ENCODE measurements at regions not wholly inside any gene's neighbourhood (a gene's known extent, or its start where the extent isn't known, plus 50 kb on each side); places are given as distances from the start of the nearest gene placed in this dataset.

- H3K4me1 Mint-ChIP-seq: peaks cover 4% of the 10 kb centered on the region
- H3K27ac Mint-ChIP-seq: no peak overlapping the region
- peaks cover 12% of the 10 kb centered on the region for H3K27me3 Mint-ChIP-seq
- ATAC-seq (replicated peaks): no peak
- no peaks in the 10 kb centered on the region for H3K9me3 Mint-ChIP-seq
- H3K4me3 Mint-ChIP-seq: no peak overlapping the region
- H3K36me3 Mint-ChIP-seq (ENCODE audit: low read depth): no peaks in the 10 kb centered on the region
Measured at GRCh38 chr9:87275047-87275725, 222.5 kb upstream of the DAPK1 start.

GRCh38 chr9:87276327-87276841 is 221.3 kb upstream of the DAPK1 start:
- peak; percentile 46 for ATAC-seq (replicated peaks)

GRCh38 chr9:87276851-87277261 is 220.8 kb upstream of the DAPK1 start:
- Mint-ChIP-seq H3K9me3 (no peaks in the 10 kb centered on the region), H3K4me1 (peaks cover 4% of the 10 kb centered on the region), H3K27ac (no peak overlapping the region), H3K27me3 (peaks cover 7% of the 10 kb centered on the region), H3K4me3 (no peak overlapping the region), H3K36me3 (ENCODE audit: low read depth) (no peaks in the 10 kb centered on the region)
- peak; percentile 31 for ATAC-seq (replicated peaks)

More at GRCh38 chr9:87276327-87276841, 221.3 kb upstream of the DAPK1 start:
- peaks cover 4% of the 10 kb centered on the region for H3K4me1 Mint-ChIP-seq
- no peaks in the 10 kb centered on the region for H3K36me3 Mint-ChIP-seq (ENCODE audit: low read depth)
- H3K27me3 Mint-ChIP-seq: peaks cover 7% of the 10 kb centered on the region
- no peaks in the 10 kb centered on the region for H3K9me3 Mint-ChIP-seq
- no peak overlapping the region for H3K27ac Mint-ChIP-seq
- no peak overlapping the region for H3K4me3 Mint-ChIP-seq

- H3K9me3 Mint-ChIP-seq: no peaks in the 10 kb centered on the region
- H3K27ac Mint-ChIP-seq: no peak overlapping the region
- ATAC-seq (replicated peaks): no peak
- peaks cover 7% of the 10 kb centered on the region for H3K27me3 Mint-ChIP-seq
- H3K36me3 Mint-ChIP-seq (ENCODE audit: low read depth): no peaks in the 10 kb centered on the region
- H3K4me1 Mint-ChIP-seq: peaks cover 4% of the 10 kb centered on the region
- H3K4me3 Mint-ChIP-seq: no peak overlapping the region
Measured at GRCh38 chr9:87277346-87277745, 220.3 kb upstream of the DAPK1 start.

- ATAC-seq (replicated peaks): no peak
- no peak overlapping the region for H3K4me3 Mint-ChIP-seq
- no peak overlapping the region for H3K27ac Mint-ChIP-seq
- H3K4me1 Mint-ChIP-seq: peaks cover 4% of the 10 kb centered on the region
- H3K27me3 Mint-ChIP-seq: peaks cover 10% of the 10 kb centered on the region
- no peaks in the 10 kb centered on the region for H3K36me3 Mint-ChIP-seq (ENCODE audit: low read depth)
- H3K9me3 Mint-ChIP-seq: no peaks in the 10 kb centered on the region
Measured at GRCh38 chr9:87278971-87279733, 218.5 kb upstream of the DAPK1 start.

- Mint-ChIP-seq H3K27ac (no peak overlapping the region), H3K9me3 (no peaks in the 10 kb centered on the region), H3K36me3 (ENCODE audit: low read depth) (no peaks in the 10 kb centered on the region), H3K4me3 (no peak overlapping the region), H3K27me3 (peaks cover 10% of the 10 kb centered on the region), H3K4me1 (peaks cover 4% of the 10 kb centered on the region)
- ATAC-seq (replicated peaks): no peak
Measured at GRCh38 chr9:87280421-87280820, 217.2 kb upstream of the DAPK1 start.

GRCh38 chr9:87282538-87282937 is 215.1 kb upstream of the DAPK1 start:
- no peak for ATAC-seq (replicated peaks)

GRCh38 chr9:87283585-87283984 is 214.1 kb upstream of the DAPK1 start:
- Mint-ChIP-seq H3K9me3 (no peaks in the 10 kb centered on the region), H3K36me3 (ENCODE audit: low read depth) (no peaks in the 10 kb centered on the region), H3K27me3 (peaks cover 6% of the 10 kb centered on the region), H3K27ac (no peak overlapping the region), H3K4me1 (no peaks in the 10 kb centered on the region), H3K4me3 (no peak overlapping the region)
- ATAC-seq (replicated peaks): no peak

More at GRCh38 chr9:87282538-87282937, 215.1 kb upstream of the DAPK1 start:
- peaks cover 10% of the 10 kb centered on the region for H3K27me3 Mint-ChIP-seq
- no peaks in the 10 kb centered on the region for H3K9me3 Mint-ChIP-seq
- H3K36me3 Mint-ChIP-seq (ENCODE audit: low read depth): no peaks in the 10 kb centered on the region
- H3K27ac Mint-ChIP-seq: no peak overlapping the region
- no peak overlapping the region for H3K4me3 Mint-ChIP-seq
- no peaks in the 10 kb centered on the region for H3K4me1 Mint-ChIP-seq

- Mint-ChIP-seq H3K27me3 (peaks cover 9% of the 10 kb centered on the region), H3K4me3 (no peak overlapping the region), H3K27ac (no peak overlapping the region), H3K9me3 (no peaks in the 10 kb centered on the region), H3K36me3 (ENCODE audit: low read depth) (no peaks in the 10 kb centered on the region), H3K4me1 (no peaks in the 10 kb centered on the region)
- ATAC-seq (replicated peaks): no peak
Measured at GRCh38 chr9:87285183-87285850, 212.3 kb upstream of the DAPK1 start.

- Mint-ChIP-seq H3K27ac (no peak overlapping the region), H3K27me3 (peaks cover 9% of the 10 kb centered on the region), H3K9me3 (no peaks in the 10 kb centered on the region), H3K36me3 (ENCODE audit: low read depth) (no peaks in the 10 kb centered on the region), H3K4me3 (no peak overlapping the region), H3K4me1 (no peaks in the 10 kb centered on the region)
- no peak for ATAC-seq (replicated peaks)
Measured at GRCh38 chr9:87286506-87286905, 211.2 kb upstream of the DAPK1 start.

- ATAC-seq (replicated peaks): no peak
- peaks cover 6% of the 10 kb centered on the region for H3K27me3 Mint-ChIP-seq
- H3K4me3 Mint-ChIP-seq: no peak overlapping the region
- no peaks in the 10 kb centered on the region for H3K9me3 Mint-ChIP-seq
- H3K27ac Mint-ChIP-seq: no peak overlapping the region
- H3K36me3 Mint-ChIP-seq (ENCODE audit: low read depth): no peaks in the 10 kb centered on the region
- no peaks in the 10 kb centered on the region for H3K4me1 Mint-ChIP-seq
Measured at GRCh38 chr9:87290241-87291052, 207.2 kb upstream of the DAPK1 start.

- no peak for ATAC-seq (replicated peaks)
- H3K36me3 Mint-ChIP-seq (ENCODE audit: low read depth): no peaks in the 10 kb centered on the region
- no peak overlapping the region for H3K4me3 Mint-ChIP-seq
- no peaks in the 10 kb centered on the region for H3K9me3 Mint-ChIP-seq
- peaks cover 9% of the 10 kb centered on the region for H3K27me3 Mint-ChIP-seq
- no peaks in the 10 kb centered on the region for H3K4me1 Mint-ChIP-seq
- no peak overlapping the region for H3K27ac Mint-ChIP-seq
Measured at GRCh38 chr9:87292449-87293191, 205.0 kb upstream of the DAPK1 start.

GRCh38 chr9:87294126-87294525 is 203.5 kb upstream of the DAPK1 start:
- Mint-ChIP-seq H3K36me3 (ENCODE audit: low read depth) (no peaks in the 10 kb centered on the region), H3K27me3 (peaks cover 9% of the 10 kb centered on the region), H3K27ac (no peak overlapping the region), H3K4me1 (no peaks in the 10 kb centered on the region), H3K9me3 (no peaks in the 10 kb centered on the region), H3K4me3 (no peak overlapping the region)
- ATAC-seq (replicated peaks): no peak
